Thyroid gland (tissue), 4 donors: ENCODE measurements at regions not wholly inside any gene's neighbourhood (a gene's known extent, or its start where the extent isn't known, plus 50 kb on each side); places are given as distances from the start of the nearest gene placed in this dataset.

Source experiments
- DNase-seq, 2 donors: peaks; one replicate each; pipeline ENCODE4 v3.0.0-alpha.2; 2019
- H3K27ac ChIP-seq, 3 donors: fragments of 200-600 bp; sonication (generic); 1 replicate in 2 of 3; 2 replicates in 1 of 3; pipeline ENCODE4 v1.5.1; 2016 to 2019; ENCODE audit warnings: mild to moderate bottlenecking in 1 of 3, moderate library complexity in 1 of 3
- H3K27me3 ChIP-seq: fragments of 200-600 bp; sonication (generic); one replicate; pipeline ENCODE4 v1.5.1; 2019
- H3K36me3 ChIP-seq, 2 donors: fragments of 200-600 bp; sonication (generic); one replicate each; pipeline ENCODE4 v1.5.1; 2016 to 2019
- H3K4me1 ChIP-seq, 2 donors: fragments of 200-600 bp; sonication (generic); one replicate each; pipeline ENCODE4 v1.5.1; 2017 to 2019
- H3K4me3 ChIP-seq, 3 donors: fragments of 200-600 bp; sonication (generic); replicated peaks in 1 of 3; 1 replicate in 2 of 3; 2 replicates in 1 of 3; pipeline ENCODE4 v1.5.1; 2016; ENCODE audit warnings: mild to moderate bottlenecking in 1 of 3
- H3K9me3 ChIP-seq: fragments of 200-600 bp; sonication (generic); one replicate; pipeline ENCODE4 v1.5.1; 2017
- POLR2A ChIP-seq, 2 donors: fragments of 450-650 bp; IDR thresholded peaks; one replicate each; pipeline ENCODE4 v1.6.1; 2017; ENCODE audit warnings: antibody characterized with exemption in 2 of 2, mild to moderate bottlenecking in 2 of 2, moderate library complexity in 1 of 2
- WGBS, 2 donors: methylation state at CpG; one replicate each; pipeline ENCODE4 v1.1.5; 2017; 5-methylcytosine and 5-hydroxymethylcytosine counted together
- intact Hi-C: fragments of 100-400 bp; cut with DNase I; formaldehyde crosslinking; loops from one replicate; pipeline ENCODE4 v1.15.1; 2023
- TF ChIP-seq, protein P1 (sequence below), 6 experiments: fragments of 200-600 bp in 3 of 6; fragments of 450-650 bp in 3 of 6; sonication (generic) in 3 of 6; IDR thresholded peaks; one replicate each; pipeline ENCODE4 v1.5.1; 2016 to 2019; ENCODE audit warnings: antibody characterized with exemption in 6 of 6, mild to moderate bottlenecking in 2 of 6, inconsistent platforms in 1 of 6, moderate library complexity in 1 of 6

DNA sequence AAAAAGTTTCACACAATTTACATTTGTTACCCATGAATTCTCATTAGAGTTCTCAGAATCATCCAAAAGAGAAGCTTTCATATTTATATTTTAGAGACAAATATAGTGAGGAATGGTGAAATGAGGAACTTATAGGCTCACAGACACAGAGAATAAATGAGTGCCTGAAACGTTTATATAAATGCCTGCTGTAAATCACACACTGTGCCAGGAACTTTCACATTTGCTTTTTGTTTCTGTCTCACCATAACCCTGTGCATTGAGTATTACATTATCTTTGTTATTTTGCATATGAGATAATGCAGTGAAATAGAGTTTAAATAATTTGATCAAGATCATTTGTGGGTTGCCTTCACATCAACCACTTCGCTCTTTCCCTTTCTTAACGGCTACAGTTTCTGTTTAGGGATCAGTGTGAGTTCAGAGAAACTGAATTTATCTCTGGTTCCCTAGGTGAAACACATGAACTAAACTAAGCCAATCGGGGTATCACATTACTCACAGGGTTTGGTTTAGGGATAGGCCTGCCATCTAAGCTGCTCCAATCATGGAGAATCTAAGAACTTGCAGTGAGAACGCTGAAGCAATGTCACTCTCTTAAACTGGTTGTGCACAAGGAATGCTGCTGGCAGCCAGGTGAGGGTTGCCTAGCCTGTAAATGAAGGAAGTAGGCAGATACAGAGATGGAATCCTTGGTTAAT, 1339.2 kb upstream of the TENM4 start:
- TF ChIP-seq, protein P1, sequence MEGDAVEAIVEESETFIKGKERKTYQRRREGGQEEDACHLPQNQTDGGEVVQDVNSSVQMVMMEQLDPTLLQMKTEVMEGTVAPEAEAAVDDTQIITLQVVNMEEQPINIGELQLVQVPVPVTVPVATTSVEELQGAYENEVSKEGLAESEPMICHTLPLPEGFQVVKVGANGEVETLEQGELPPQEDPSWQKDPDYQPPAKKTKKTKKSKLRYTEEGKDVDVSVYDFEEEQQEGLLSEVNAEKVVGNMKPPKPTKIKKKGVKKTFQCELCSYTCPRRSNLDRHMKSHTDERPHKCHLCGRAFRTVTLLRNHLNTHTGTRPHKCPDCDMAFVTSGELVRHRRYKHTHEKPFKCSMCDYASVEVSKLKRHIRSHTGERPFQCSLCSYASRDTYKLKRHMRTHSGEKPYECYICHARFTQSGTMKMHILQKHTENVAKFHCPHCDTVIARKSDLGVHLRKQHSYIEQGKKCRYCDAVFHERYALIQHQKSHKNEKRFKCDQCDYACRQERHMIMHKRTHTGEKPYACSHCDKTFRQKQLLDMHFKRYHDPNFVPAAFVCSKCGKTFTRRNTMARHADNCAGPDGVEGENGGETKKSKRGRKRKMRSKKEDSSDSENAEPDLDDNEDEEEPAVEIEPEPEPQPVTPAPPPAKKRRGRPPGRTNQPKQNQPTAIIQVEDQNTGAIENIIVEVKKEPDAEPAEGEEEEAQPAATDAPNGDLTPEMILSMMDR (IDR thresholded peaks at IDR 0.05) = no peak
- TF ChIP-seq POLR2A (IDR thresholded peaks at IDR 0.05) = no peak
- WGBS, 2 donors = 49 to 53% methylated on average over 5 of the region's 5 CpGs

DNA sequence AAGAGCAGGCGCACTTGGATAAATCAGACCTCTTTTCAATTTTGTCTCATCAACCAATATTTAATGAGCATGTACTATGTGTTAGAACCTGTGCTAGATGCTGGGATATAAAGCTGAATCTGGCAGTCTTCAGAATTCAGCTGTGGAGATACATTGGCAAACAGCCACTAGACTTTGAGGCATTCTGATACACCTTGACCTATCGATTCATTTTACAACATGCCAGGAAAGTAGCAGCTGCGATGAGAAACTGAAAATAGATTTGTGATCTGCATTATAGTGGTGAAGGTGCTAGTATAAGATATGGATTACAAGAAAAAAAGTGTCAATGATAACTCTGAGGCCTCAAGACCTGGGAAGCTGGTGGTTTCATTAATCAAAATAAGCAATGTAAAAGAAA, 1338.1 kb upstream of the TENM4 start:
- Histone ChIP-seq H3K27me3 (no peaks in the 10 kb centered on the region), H3K36me3 (no peaks in the 10 kb centered on the region), H3K27ac (no peak overlapping the region), H3K4me1 (no peaks in the 10 kb centered on the region), H3K9me3 (no peaks in the 10 kb centered on the region), H3K4me3 (no peak overlapping the region)
- 88 to 94% methylated on average over 3 of the region's 3 CpGs for WGBS, 2 donors
- DNase-seq = no peak
- intact Hi-C loops = no loop called here
- no peak for TF ChIP-seq POLR2A (IDR thresholded peaks at IDR 0.05)
- TF ChIP-seq, protein P1 (IDR thresholded peaks at IDR 0.05) = no peak

More for the DNA sequence above, 1339.2 kb upstream of the TENM4 start:
- no peak for DNase-seq
- intact Hi-C loops = no loop called here
- H3K36me3 ChIP-seq = no peaks in the 10 kb centered on the region
- no peaks in the 10 kb centered on the region for H3K4me1 ChIP-seq
- H3K9me3 ChIP-seq = no peaks in the 10 kb centered on the region
- H3K4me3 ChIP-seq = no peak overlapping the region
- no peaks in the 10 kb centered on the region for H3K27me3 ChIP-seq
- H3K27ac ChIP-seq = no peak overlapping the region

DNA sequence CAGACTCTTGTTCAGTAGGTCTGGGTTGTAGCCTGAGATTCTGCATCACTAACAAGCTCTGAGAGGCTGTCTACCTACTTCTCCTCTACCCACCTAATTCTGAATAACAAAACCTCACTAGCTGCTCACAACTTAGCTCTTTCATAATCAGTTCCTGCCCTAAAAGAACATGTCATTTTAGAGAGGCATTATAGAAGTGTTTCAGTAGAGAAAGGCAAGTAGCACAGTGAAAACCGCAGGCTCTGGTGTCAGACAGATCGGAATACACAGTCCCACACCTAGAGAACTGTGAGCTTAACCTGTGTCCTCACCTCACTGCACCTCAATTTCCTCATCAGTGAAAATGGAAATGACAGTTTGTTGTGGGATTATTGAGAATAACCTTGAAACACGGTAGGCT, 1337.6 kb upstream of the TENM4 start:
- Histone ChIP-seq H3K9me3 (no peaks in the 10 kb centered on the region), H3K4me1 (no peaks in the 10 kb centered on the region), H3K36me3 (no peaks in the 10 kb centered on the region), H3K27ac (no peak overlapping the region), H3K27me3 (no peaks in the 10 kb centered on the region), H3K4me3 (no peak overlapping the region)
- WGBS, 2 donors = 64 to 84% methylated on average over 3 of the region's 3 CpGs
- TF ChIP-seq, protein P1 (IDR thresholded peaks at IDR 0.05) = no peak
- TF ChIP-seq POLR2A (IDR thresholded peaks at IDR 0.05) = no peak
- intact Hi-C loops = no loop called here
- no peak for DNase-seq

DNA sequence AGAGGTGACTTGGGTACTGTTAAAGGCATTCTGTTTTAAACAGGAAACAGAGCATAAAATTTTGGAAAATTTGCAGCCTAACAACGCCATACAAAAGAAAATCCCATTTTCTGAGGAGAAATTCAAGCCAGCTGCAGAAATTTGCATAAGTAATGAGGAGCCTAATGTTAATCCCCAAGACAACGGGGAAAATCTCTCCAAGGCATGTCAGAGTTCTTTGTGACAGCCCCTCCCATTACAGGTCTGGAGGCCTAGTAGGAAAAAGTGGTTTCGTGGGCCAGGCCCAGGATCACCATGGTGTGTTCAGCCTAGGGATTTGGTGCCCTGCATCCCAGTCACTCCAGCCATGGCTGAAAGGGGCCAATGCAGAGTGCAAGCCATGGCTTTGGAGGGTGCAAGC, 1333.1 kb upstream of the TENM4 start:
- intact Hi-C loops = no loop called here
- Histone ChIP-seq H3K4me1 (no peaks in the 10 kb centered on the region), H3K27me3 (no peaks in the 10 kb centered on the region), H3K36me3 (no peaks in the 10 kb centered on the region), H3K9me3 (no peaks in the 10 kb centered on the region), H3K27ac (no peak overlapping the region), H3K4me3 (no peak overlapping the region)
- TF ChIP-seq, protein P1 (IDR thresholded peaks at IDR 0.05) = no peak
- TF ChIP-seq POLR2A (IDR thresholded peaks at IDR 0.05) = no peak
- WGBS, 2 donors = 73 to 78% methylated on average over 3 of the region's 3 CpGs
- DNase-seq = no peak

DNA sequence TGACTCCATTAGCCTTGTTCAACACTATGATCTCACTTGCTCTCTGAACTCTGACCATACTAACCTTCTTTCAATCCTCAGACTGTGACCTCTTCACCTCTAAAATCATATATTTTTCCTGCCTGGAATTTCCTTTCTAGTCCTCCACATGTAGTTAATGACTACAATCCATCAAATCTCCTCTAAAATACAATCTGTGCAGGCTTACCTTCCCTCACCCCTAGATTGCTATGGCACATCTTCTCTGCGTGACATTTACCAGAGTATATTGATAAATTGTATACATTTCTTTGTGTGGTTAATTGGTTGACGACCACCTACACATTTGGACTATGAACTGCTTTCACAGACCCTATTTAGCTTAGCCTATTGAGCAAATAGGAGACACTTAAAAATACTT, 1330.2 kb upstream of the TENM4 start:
- 81 to 83% methylated on average over 2 of the region's 2 CpGs for WGBS, 2 donors
- intact Hi-C loops = no loop called here
- DNase-seq = no peak
- Histone ChIP-seq H3K27ac (no peak overlapping the region), H3K27me3 (no peaks in the 10 kb centered on the region), H3K36me3 (no peaks in the 10 kb centered on the region), H3K4me1 (no peaks in the 10 kb centered on the region), H3K4me3 (no peak overlapping the region), H3K9me3 (no peaks in the 10 kb centered on the region)
- TF ChIP-seq, protein P1 (IDR thresholded peaks at IDR 0.05) = no peak
- no peak for TF ChIP-seq POLR2A (IDR thresholded peaks at IDR 0.05)
